ENCODE measurements at regions not wholly inside any gene's neighbourhood (a gene's known extent, or its start where the extent isn't known, plus 50 kb on each side); places are given as distances from the start of the nearest gene placed in this dataset.

DNA sequence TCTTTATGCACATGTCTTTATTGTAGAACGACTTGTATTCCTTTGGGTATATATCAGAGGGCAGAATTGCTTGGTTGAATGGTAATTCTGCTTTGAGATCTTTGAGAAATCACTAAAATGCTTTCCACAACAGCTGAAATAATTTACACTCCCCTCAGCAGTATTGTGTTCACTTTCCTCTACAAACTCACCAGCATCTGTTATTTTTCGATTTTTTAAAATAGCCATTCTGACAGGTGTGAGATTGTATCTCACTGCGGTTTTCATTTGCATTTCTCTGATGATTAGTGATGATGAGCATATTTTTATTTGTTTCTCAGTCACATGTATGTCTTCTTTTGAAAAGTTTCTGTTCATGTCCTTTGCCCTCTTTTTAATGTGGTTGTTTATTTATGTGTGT lies 459.8 kb downstream of the PABPC4L start:
- DNase-seq (ENCODE audit: low spot score) = no peak

DNA sequence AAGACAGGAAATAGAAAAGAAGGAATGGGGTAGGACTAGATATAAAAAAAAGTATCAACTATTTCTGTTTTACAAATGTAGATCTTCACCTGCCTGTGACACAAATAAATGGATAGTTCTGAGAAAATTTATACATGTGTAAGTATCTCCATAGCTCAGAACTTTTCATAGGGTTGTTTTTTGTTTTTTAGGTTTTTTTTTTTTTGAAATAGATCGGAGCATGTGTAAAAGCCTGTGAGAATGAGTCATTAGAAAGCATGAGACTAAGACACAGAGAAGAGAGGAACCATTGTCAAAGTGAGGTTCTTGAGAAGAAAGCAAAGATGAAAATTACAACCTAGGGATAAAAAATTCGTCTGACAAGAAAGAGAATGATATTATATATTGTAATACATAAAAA lies 481.6 kb downstream of the PABPC4L start:
- DNase-seq (ENCODE audit: low spot score) = no peak

GRCh38 chr4:133719098-133719497 lies 482.5 kb downstream of the PABPC4L start:
- DNase-seq (ENCODE audit: low spot score) = no peak

DNA sequence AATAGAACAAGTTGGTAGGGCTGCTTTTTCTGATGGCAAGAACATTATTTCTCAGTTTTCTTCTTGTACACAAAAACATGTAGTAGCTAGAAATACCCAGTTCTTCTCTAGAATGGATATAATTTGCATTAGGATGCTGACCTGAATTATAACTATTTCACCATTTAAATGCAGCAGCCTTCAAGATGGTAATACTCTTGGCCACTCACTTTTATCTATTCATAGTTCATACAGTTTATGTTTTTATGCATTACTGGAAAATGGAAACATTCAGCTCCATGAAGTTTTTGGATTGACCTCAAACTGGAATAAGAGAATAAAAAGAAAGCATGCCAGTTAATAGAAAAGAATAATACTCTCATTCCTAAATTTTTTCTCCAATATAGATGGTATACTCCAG lies 487.4 kb downstream of the PABPC4L start:
- DNase-seq (ENCODE audit: low spot score) = no peak

DNA sequence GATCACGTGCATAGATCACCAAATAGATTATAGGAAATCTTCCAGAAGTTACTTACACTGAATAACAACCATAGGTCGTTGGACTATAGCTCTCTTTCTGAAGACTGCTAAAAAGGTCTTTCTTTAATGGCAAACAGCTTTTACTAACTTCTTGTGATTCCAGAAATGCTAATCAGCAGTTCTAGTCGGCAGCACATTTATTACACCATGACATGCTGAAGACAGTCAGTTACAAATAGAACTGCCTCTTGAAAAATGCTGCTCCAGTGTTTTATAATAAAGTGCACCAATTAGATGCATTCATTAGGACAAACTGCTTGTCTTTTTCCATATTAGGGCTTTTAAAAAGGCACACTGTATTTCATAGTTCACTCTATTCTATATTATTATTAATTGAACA lies 488.2 kb downstream of the PABPC4L start:
- DNase-seq (ENCODE audit: low spot score) = no peak

GRCh38 chr4:133711817-133712216 lies 489.8 kb downstream of the PABPC4L start:
- no peak for DNase-seq (ENCODE audit: low spot score)

DNA sequence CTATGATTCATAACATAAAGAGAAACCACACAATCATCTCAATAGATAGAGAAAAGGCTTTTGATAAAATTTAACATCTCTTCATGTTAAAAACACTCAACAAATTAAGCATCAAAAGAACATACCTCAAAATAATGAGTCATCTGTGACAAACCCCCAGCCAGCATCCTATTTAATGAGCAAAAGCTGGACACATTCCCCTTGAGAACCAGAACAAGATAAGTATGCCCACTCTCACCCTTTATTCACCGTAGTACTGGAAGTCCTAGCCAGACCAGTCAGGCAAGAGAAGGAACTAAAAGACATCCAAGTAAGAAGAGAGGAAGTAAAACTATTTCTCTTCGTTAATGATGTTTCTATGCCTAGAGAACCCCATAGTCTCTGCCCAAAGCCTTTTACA lies 507.2 kb downstream of the PABPC4L start:
- no peak for DNase-seq (ENCODE audit: low spot score)

DNA sequence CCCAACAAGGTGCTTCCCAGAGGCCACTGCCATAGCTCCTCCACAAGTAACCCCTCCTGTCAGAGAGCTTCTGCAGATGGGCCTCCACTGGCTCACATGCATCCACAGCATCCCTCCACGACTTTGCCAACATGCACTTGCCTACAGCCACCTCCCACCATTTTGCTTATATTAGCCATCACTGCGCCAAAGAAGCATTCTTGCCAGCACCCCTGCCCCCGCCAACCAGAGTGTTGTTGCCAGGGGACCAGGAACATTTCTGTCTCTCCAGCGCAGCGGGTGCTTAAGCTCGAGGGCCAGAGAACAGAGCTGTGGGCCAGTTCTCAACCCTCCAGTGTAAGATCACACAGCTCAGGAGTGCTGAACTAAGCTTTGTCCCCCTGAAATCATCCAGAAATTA lies 517.6 kb downstream of the PABPC4L start:
- DNase-seq (ENCODE audit: low spot score) = no peak

DNA sequence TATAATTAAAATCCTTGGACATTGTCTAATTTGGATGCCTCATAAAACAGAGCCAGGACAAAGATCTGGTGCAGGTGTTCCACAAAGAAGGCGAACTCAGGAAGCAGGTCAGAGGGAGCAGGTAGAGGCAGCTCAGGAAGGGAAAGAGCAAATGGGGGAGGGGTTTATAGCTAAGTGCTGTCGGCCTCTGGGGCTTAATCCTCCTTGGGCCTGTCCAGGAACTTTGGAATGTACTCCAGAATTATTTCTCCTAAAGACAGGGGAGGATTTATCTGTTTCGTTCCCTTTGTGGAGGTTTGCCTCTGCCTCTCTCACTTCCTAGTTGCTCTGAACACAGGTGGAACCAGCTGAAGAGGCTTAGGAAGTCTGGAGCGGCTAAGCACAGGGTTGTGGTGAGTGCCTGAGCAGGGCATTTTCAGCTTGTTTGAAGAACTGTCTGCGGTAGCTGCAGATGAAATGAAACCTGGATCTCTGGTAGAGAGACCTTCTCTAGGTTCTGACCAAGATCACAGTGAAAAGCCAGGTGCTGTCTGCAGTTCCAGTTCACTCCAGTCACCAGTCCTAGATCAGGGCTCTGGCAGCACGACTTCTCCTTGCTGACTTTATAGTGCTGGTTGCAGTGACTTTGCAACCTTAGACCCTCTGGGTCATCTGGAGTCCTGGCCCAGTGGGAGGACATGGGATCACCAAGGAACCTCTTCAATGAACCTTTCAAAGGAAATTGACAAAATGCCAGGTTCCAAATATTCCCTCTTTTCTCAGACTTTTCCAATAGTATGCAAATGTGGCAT lies 519.2 kb downstream of the PCDH10 start:
- no peak for DNase-seq (ENCODE audit: low spot score)

DNA sequence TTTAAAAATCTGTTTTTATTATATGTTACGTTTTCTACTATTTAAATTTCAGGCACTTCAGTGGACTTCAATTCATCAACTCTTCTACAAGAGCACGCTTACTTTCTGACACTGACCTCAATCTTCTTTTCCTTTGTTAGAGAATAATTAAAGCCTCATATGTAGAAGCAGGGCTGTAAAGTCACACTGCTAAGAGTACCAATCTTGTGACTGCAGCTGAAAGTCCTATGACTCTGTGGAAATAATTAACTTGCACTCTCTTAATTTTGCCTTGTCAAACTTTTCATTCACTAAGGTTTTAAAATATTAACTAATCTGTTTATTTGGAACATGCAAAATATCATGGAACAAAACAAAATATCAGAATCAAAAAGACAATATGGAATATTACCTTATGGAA lies 498.1 kb downstream of the PCDH10 start:
- no peak for DNase-seq (ENCODE audit: low spot score)

GRCh38 chr4:133641191-133641590 lies 492.1 kb downstream of the PCDH10 start:
- no peak for DNase-seq (ENCODE audit: low spot score)

- DNase-seq (ENCODE audit: low spot score) = no peak
Measured at GRCh38 chr4:133638751-133639150, 489.7 kb downstream of the PCDH10 start.

DNA sequence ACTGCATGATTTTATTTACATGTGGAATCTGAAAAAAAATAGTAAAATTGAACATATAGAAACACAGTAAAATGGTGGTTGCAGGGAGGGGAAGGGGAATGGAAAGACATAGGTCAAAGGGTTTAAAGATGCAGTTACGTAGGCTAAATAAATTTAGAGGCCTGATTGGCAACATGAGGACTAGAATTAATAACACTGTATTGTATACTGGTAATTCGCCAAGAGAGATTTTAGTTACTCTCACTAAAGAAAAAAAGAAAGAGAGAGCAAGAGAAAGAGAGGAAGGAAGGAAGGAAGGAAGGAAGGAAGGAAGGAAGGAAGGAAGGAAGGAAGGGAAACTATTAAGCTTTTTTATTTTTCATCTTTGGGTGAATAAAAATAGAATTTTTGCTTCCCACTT lies 488.1 kb downstream of the PCDH10 start:
- DNase-seq (ENCODE audit: low spot score) = no peak

DNA sequence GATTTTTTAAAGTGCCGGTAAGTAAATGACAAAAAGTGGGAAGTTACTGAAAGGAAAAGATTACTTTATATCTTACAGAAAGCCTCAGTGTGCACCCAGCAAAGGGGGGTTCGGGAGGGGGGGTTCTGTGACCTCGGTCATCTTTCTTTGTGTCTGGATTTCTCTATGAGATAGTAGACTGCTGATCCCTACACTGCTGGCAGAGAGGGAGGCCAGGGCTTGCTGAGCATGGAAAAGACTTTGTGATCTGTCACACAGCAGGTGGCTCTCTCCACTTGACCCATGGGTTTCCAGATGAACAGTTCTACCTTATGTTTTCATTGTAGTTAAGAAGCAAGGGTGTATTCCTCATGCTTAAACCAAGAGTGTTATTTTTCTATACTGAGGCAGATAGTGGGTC lies 475.6 kb downstream of the PCDH10 start:
- no peak for DNase-seq (ENCODE audit: low spot score)

- DNase-seq (ENCODE audit: low spot score) = no peak
Measured at GRCh38 chr4:133623847-133624246, 474.8 kb downstream of the PCDH10 start.

DNA sequence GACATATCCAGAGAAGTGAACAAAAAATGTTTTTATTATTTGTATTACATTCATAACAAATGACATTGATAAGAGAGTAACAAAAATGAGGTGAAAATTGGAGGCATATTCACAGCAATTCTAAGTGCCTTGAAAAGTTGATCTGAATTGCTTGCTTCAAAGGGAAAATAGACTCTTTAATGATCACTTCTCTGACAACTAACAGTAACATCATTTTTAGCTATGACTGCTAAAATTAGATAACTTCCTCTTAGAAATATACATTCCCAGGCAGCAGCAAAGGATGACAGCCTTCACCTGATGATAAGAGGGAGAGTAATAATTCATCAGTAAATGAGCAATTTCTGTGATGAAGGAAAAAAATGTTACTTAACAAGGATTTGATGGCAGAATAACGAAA lies 472.5 kb downstream of the PCDH10 start:
- no peak for DNase-seq (ENCODE audit: low spot score)

DNA sequence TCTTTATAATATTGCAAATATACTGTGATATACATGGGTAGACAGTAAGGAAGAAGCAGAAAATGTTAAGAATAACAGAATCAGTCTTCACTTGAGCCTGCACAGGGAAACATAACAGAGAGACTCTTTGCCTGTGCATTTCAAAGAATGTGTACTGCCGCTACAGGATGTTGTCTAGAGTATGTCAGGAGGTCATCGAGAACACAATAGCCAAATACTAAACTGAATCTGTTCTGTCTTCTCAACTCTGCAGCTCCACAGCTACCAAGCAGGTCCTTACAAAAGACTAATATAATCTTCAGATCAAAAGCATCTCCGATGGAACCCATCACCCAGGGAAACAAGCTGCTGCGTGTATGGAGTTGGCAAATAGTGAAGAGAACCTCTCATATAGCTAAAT lies 471.5 kb downstream of the PCDH10 start:
- no peak for DNase-seq (ENCODE audit: low spot score)

DNA sequence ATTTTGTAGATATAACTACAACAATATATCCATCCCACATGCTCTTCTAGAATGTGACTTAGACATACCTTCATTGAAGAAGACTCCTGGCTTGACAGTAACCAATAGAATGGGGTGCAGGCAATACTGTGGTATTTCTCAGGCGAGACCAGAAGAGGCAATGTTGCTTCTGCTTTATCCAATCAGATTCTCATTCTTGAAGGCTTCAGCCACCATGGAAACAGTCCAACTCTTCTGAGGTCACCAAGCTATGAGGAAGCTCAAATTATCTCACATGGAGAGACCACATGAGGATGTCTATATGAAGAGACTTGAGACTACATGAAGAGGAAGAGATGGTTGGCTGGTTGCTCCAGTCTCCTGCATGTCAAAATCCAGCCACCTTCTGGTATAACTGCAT lies 469.9 kb downstream of the PCDH10 start:
- no peak for DNase-seq (ENCODE audit: low spot score)

GRCh38 chr4:133600008-133600407 lies 450.9 kb downstream of the PCDH10 start:
- DNase-seq (ENCODE audit: low spot score) = no peak

DNA sequence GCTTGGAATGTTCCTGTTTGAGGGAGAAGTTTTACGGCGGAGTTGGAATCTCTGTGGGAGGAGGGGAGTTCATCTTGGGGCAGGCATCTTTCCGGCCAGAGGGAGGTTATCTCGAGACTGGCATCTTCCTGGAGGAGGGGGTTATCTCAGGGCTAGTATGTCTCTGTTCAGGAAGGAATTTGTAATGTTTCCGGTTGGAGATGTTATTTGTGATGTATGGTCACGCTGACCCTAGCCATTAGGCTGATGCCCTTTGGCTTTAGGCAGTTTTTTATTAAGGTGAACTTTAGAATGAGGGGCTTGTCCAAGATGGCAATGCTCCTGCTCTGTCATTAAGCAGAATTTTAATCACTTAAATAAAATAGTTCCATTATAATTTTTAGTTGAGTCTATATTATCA lies 449.7 kb downstream of the PCDH10 start:
- DNase-seq (ENCODE audit: low spot score) = no peak

GRCh38 chr4:133597251-133597650 lies 448.2 kb downstream of the PCDH10 start:
- DNase-seq (ENCODE audit: low spot score) = no peak

GRCh38 chr4:133596459-133596858 lies 447.4 kb downstream of the PCDH10 start:
- DNase-seq (ENCODE audit: low spot score) = no peak

DNA sequence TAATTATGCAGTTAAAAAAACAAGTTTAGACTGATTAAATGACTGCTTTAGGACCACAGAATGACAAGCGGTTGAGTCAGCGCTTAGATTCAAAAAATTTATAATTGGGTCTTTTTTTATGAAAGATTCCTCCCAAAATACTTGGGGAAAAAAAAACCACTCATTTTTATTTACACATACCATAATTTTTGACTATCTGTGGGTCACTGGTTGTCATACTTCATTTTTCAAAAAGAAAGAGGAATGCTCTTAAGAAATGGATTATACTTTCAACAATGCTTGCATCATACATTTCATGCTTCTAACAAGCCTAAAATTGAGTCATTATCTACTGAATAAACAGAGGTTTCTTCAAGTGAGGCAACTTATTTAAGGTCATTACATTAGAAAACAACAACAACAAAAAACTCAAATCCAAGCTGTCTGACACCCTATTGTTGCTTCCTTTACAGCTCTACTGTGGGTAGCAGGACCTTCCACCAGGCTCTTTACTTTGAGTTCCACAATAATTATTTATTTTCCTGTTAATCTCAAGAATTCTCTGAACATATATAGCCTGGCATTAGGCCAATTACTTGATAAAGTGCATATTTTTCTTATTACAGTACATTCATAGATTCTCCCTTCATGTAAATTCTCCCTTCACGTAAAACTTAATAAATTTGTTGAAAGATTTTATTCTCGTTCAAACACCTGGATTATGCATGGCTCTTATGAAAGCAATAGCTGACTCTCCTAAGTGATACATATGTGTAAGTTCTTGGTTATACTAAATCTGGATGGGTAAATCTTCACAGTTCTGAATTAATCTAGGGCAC lies 445.5 kb downstream of the PCDH10 start:
- DNase-seq (ENCODE audit: low spot score) = no peak

DNA sequence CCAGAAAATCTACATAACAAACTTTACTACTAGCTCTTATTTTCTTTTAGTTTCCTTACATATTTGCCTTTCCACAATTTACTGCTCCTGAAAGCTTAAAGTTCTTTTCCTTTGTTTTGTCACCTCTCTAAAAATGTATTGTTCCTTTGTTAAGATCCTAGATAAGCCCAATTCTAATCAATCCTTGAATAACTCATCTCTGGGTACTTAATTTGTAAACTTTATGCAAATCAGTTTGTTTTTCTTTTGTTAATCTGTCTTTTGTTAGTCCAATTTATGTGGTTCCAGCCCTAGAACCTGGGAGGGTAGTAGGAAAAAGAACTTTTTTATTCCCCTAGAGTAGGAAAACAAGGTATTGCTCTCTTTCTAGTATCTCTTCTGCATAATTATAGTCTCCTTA lies 444.7 kb downstream of the PCDH10 start:
- DNase-seq (ENCODE audit: low spot score) = no peak
